ENCODE measurements at regions not wholly inside any gene's neighbourhood (a gene's known extent, or its start where the extent isn't known, plus 50 kb on each side); places are given as distances from the start of the nearest gene placed in this dataset.

GRCh38 chr15:45903283-45903682, 268.5 kb downstream of the SQOR start:
- TF ChIP-seq CREB1 (IDR thresholded peaks at IDR 0.05; ENCODE audit: low read depth): no peak
- no peak for TF ChIP-seq TAF1 (IDR thresholded peaks at IDR 0.05; ENCODE audit: low read depth)
